ENCODE measurements at regions not wholly inside any gene's neighbourhood (a gene's known extent, or its start where the extent isn't known, plus 50 kb on each side); places are given as distances from the start of the nearest gene placed in this dataset.

DNA sequence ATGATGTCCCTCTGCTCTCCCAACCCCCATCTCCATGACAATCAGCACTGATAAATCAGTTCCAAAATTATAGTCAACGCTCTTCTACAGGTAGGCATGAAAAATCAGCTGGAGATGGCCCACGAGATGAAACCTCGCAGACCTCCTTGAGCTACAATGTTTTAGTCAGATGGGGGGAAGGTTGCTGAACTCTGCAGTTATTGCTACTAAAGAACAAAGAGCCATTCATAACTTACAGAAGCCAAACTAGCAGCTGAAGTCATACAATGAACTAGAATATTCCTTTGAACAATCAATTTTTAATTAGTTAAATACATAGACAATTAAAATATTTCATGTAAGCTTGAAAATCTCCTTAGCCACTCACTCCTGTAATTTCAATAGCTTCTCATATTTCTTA is 179.2 kb downstream of the NHLRC3 start:
- TF ChIP-seq, protein P1, sequence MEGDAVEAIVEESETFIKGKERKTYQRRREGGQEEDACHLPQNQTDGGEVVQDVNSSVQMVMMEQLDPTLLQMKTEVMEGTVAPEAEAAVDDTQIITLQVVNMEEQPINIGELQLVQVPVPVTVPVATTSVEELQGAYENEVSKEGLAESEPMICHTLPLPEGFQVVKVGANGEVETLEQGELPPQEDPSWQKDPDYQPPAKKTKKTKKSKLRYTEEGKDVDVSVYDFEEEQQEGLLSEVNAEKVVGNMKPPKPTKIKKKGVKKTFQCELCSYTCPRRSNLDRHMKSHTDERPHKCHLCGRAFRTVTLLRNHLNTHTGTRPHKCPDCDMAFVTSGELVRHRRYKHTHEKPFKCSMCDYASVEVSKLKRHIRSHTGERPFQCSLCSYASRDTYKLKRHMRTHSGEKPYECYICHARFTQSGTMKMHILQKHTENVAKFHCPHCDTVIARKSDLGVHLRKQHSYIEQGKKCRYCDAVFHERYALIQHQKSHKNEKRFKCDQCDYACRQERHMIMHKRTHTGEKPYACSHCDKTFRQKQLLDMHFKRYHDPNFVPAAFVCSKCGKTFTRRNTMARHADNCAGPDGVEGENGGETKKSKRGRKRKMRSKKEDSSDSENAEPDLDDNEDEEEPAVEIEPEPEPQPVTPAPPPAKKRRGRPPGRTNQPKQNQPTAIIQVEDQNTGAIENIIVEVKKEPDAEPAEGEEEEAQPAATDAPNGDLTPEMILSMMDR (IDR thresholded peaks at IDR 0.05): no peak

DNA sequence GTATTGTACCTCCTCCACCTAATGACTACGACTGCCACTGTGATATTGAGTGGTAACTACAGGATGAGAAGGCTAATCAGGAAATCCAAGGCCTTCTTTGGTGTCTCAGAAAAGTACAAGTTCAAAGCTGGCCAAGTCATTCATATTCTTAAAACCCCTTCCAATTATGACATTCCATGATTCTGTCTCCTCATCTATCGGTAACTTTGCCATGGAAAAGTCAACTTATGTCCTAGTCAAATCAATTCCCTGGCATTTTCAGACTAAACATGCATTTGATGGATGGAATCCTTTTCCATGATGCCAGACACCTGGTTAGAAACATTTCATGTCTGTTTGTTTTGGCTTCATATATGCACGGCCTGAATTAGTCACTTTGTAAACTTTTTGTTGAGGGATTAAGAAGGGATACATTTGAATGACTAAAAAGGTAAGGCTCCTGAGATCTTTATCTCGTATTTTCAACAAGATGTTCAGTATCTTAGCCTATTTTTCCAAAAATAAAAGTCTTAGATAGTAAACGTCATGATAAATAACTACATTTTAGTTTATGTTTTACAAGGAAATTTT is 186.5 kb downstream of the NHLRC3 start:
- TF ChIP-seq, protein P1 (IDR thresholded peaks at IDR 0.05): no peak

DNA sequence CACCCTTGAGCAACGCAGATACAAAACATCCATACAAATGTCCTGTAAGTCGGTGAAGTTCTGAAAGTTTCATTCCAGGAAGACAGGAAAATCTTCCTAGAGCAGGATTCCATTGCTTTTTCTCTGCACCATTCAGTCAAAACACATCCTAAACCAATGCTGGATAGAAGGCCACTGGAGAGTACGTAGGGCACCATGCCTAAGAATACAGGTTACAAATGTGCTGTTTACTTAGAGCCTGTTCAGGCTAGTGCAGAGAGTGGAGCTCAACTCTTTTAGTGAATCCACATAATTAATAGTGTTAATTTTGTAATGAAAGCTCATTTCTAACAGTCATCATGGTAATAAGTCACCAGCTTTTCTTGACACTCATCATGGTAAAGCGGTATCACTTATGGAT is 187.6 kb downstream of the NHLRC3 start:
- TF ChIP-seq, protein P1 (IDR thresholded peaks at IDR 0.05): no peak

DNA sequence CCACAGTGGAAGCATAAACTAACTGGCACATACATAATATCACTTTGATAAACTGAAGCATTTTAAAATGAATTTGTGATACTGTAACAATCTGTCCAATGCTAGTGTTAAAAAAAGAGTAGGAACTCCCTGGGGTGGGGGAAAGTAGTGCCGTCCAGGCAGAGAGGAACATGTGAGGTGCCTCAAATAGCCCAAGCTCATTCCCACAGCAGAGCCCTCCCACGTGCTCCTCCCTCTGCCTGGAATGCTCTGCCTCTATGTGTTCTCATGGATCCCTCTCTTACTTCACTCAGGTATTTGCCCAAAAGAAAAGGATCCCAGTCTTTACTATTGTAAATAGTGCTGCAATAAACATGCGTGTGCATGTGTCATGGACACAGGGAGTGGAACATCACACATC is 188.1 kb downstream of the NHLRC3 start:
- TF ChIP-seq, protein P1 (IDR thresholded peaks at IDR 0.05): no peak

DNA sequence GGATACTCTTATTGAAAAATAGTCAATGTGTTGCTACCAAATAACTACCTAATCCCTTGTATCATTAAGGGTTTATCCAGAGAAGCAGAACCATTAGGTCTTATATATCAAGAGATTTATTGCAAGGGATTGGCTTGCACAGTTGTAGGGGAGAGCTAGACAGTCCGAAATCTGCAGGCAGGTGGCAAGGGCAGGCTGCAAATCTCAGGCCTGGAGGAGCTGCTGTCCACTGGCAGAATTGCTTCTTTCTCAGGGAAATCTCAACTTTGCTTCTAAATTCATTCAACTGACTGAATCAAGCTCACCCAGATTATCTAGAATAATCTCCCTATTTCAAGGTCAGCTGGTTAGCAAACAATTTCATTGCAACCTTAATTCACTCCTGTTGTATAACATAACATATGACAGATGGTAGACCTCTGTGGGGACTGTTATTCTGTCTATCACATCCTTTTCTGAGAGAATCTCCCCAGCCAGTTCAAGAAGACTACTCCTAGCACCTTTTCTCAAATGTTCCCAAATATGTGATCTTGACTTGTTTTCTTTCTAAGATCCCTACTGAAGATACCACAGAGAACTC is 194.2 kb downstream of the NHLRC3 start:
- TF ChIP-seq, protein P1 (IDR thresholded peaks at IDR 0.05): no peak

DNA sequence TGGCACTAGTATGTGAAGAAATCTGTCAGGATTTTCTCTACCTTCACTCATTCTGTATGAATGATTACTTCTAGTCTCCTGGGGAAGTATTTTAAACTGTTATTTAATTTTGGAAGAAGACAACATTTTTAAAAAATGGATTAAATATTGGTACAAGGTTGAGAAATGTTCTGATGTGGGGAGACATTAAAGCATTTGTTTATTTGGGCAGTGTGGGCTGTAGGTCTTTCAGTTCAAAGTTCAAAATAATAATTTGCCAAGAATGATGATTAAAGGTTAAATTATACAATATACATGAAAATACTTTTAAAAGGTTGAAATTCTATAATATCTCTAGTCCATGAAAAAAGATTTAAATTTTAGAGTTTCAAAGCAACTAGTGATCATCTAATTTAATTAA is 194.7 kb downstream of the NHLRC3 start:
- TF ChIP-seq, protein P1 (IDR thresholded peaks at IDR 0.05): no peak

DNA sequence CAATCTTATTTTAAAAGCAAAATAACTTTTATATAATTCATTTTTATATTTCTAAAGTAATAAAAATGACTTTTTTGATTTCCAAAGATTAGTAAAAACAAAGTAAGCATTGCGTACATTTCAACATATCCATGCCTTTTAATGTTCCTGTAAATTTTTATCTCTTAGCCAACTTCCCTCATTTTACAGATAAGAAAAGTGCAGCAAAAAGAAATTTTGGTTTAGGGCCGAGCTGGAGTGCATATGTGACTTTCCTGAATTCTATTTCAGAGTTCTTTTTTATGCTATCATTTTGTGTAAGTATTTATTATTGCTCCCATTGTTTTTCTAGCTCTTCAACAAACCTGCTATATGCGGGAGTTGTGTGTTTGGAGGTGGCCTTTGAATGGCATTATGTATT is 195.3 kb downstream of the NHLRC3 start:
- TF ChIP-seq, protein P1 (IDR thresholded peaks at IDR 0.05): no peak

Measured in LNCAP (cell line).